ENCODE measurements at regions not wholly inside any gene's neighbourhood (a gene's known extent, or its start where the extent isn't known, plus 50 kb on each side); places are given as distances from the start of the nearest gene placed in this dataset.

DNA sequence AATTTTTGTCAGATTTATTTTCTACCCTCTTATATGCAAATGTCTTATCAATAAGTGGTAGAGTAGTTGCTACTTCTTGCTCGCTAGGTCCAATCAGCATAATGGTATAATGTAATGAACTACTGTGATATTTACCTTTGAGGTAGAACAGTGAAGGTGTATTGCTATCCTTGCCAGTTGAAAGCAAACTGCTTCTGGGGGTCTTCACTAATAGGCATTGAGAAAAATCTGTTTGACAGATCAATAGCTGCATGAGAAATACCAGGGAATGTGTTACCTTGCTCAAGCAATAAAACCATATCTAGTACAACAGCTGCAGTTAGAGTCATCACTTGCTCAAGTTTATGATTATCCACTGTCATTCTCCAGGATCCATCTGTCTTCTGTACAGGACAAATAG is 50.1 kb upstream of the EFEMP1 start:
- no peak for DNase-seq

DNA sequence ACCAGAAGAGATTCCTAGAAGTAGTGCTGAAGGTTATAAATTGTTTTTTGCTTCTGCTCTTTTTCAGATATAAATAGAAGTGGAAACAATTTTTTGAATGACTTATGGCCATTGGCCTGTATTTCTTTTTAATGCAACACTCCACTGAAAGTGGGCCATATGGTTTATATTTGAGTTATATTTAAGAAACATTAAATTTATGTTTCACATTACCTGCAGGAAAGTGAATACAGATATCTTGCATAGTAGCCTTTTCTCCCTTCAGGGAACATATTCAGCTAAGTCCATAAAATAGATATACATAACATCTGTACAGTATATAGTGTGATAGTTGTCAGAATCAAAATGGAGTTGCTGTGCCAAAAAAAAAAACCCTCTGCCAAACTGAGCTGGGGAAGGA is 53.1 kb upstream of the EFEMP1 start:
- DNase-seq: no peak

DNA sequence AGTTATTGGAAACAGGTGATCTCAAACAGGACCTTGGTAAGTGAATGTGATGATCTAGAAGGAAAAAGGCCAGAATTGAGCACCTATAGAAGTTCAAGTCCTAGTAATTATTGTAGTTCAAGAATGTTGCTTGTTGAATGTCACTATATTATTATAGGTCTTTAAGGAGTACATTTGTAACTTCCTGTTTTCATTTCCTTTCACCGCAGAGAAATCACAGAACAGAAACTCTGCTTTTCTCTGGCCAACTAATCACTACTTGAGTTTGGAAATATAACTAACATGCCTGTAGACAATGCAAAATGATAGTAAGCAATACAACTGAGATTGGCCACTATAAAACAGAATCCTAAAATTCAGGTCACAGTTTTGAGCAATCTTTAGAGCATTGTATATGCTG is 61.8 kb upstream of the EFEMP1 start:
- DNase-seq: no peak

GRCh38 chr2:55986001-55986400 is 62.4 kb upstream of the EFEMP1 start:
- DNase-seq: no peak

GRCh38 chr2:55986700-55987440 is 63.3 kb upstream of the EFEMP1 start:
- no peak for DNase-seq

GRCh38 chr2:55989405-55989804 is 65.8 kb upstream of the EFEMP1 start:
- no peak for DNase-seq

DNA sequence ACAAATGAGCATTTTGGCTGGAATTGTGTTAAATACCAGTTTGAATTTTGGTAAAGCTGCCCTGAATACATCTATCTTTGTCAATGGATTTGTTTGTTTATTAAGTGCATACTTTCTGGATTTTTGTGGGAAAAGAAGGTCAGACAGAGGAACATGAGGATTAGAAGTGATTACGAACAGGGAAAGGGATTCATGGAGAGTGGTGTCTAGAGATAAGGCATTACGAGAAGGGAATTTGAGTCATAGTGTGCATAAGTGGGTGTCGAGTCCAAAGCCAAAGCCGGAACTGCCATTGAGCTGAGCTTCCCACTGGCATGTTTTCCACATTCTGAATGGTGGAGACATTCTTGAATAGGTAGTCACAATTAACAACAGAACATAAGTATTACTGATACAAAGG is 68.9 kb upstream of the EFEMP1 start:
- no peak for DNase-seq

- DNase-seq: no peak
Observed at GRCh38 chr2:55993685-55994084, 70.1 kb upstream of the EFEMP1 start.

GRCh38 chr2:55995211-55995610 is 71.6 kb upstream of the EFEMP1 start:
- DNase-seq: no peak

- DNase-seq: no peak
Observed at GRCh38 chr2:55995902-55996301, 72.3 kb upstream of the EFEMP1 start.

- no peak for DNase-seq
Observed at GRCh38 chr2:55999231-55999630, 75.6 kb upstream of the EFEMP1 start.

GRCh38 chr2:55999790-56000189 is 76.2 kb upstream of the EFEMP1 start:
- no peak for DNase-seq

- no peak for DNase-seq
Observed at GRCh38 chr2:56001947-56002346, 78.4 kb upstream of the EFEMP1 start.

DNA sequence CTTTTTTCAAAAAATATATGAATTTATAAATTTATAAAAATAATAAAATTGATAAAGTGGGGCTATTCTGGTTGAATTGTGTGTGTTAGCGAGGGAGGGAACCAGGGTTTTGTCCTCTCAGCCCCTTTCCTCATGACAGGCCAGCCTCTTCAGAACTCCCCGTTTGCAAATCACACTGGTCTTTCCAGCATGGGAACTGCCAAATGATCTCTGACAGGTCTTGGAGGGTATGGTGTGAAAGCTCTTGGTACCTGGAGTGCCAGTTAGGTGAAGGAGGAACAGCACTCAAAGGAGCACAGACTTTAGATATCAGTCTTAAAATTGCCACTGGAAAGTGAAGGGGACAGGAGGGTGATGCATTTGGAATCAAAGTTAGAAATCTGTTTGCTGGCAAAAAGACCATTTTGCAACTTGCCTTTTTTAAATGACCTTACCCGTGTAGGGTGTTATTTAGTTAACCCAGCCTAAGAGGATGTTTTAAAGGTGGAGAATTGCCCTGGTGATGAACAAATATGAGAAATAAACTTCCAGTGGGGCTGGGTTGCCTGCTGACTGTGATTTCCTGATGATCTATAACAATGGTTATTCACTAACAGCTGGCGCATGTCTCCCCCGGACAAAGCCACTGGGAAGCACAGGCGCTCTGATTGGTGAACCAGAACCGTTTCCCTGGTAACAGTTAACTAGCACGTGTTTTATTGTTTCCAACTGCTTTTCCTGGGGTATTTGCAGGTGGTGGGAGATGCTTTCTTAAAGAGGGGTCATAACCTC is 85.3 kb upstream of the EFEMP1 start:
- peak; percentile 89 for DNase-seq

- peak; percentile 77 for DNase-seq
Observed at GRCh38 chr2:56009758-56010458, 86.3 kb upstream of the EFEMP1 start.

DNA sequence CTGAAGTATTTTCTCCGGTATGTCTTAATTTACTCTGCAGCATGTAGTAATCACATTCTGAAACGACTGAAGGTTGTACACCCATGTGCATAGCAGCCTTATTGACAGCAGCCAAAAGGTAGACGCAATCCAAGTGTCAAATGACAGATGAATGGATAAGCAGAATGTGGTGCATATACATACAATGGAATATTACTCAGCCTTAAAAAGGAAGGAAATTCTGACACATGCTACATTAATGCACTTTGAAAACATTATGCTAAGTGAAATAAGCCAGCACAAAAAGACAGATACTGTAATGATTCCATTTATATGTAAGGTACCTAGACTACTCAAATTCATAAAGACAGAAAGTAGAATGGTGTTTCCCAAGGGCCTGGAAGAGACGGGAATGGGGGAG is 88.0 kb upstream of the EFEMP1 start:
- no peak for DNase-seq

DNA sequence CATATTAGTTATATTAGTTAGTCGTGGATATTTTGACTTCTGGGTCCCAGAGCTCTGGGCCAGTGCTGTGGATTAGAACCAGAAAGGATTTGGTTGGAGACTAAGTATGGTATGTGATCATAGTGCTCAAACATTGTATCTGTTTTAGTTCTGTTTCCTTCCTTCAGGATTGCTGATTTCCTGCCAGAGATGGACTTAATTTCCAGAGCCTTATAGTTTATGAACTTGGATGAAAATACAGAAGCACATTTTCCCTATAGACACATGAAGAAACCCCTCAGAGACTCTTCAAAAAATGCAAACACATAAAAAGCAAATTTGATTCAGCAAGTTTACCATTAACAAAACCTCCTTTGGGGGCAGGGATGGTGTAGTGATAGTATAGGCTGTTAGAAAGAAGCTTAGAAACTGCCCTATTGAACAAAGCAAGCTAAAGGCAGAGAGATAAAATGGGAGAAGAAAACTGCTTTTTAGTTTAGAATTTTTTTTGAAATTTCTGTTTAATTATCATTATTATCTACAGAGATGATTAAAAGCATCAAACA is 88.7 kb upstream of the EFEMP1 start:
- no peak for DNase-seq

GRCh38 chr2:56013475-56013874 is 89.9 kb upstream of the EFEMP1 start:
- no peak for DNase-seq

GRCh38 chr2:56014046-56014730 is 90.6 kb upstream of the EFEMP1 start:
- DNase-seq: peak; percentile 53

DNA sequence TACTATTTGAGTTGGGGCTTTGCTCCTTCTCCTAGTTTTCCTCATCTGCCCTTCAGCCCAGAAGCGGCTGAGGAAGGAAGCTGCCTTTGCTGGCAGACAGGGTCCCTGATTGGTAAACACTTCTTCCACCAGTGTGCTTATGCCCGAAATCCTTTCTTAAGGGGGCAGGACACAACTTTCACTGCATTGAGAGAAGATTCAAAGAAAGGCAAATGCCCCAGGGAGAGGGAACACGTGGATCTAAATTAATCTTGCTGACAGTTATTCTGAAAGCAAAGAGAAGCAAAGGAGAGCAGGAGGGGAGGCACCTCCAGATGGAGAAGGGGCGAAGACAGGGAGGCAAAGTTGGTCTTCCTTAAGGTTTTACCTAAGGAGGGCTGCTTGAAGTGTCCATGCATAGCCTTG is 92.1 kb upstream of the EFEMP1 start:
- no peak for DNase-seq

- no peak for DNase-seq
Observed at GRCh38 chr2:56017784-56018183, 94.2 kb upstream of the EFEMP1 start.

GRCh38 chr2:56018267-56018666 is 94.7 kb upstream of the EFEMP1 start:
- DNase-seq: no peak

GRCh38 chr2:56021136-56021474 is 97.5 kb upstream of the EFEMP1 start:
- DNase-seq: no peak

Measured in NCI-H1417 treated with DMSO at 0.1 percent for 48 hours (cell line).